ENCODE measurements at regions not wholly inside any gene's neighbourhood (a gene's known extent, or its start where the extent isn't known, plus 50 kb on each side); places are given as distances from the start of the nearest gene placed in this dataset.

DNA sequence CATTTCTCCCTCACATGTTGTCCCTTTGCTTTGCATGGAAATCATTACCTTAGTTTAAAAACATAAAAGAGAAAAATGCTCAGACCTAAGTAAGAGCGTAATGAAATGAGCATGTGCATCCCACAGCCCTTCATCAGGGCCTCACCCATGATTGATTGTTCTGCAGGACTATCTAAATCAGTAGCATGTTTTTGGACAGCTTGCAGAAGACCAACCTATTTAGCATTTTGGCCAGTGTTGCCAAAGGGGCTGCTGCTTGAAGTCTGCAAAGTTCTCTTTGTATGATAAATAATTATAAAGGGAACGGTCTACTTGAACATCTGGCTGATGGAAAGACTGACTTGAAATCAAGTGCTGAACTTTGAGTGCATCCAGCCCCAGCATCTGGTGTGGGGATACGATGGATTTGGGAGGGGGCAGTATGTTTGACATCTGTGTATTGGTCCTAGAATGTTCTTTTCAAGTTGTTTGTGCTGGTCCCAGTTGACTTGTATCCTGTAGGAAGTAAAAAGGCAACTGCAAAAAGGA lies 76.1 kb upstream of the LIMCH1 start:
- DNase-seq = no peak

DNA sequence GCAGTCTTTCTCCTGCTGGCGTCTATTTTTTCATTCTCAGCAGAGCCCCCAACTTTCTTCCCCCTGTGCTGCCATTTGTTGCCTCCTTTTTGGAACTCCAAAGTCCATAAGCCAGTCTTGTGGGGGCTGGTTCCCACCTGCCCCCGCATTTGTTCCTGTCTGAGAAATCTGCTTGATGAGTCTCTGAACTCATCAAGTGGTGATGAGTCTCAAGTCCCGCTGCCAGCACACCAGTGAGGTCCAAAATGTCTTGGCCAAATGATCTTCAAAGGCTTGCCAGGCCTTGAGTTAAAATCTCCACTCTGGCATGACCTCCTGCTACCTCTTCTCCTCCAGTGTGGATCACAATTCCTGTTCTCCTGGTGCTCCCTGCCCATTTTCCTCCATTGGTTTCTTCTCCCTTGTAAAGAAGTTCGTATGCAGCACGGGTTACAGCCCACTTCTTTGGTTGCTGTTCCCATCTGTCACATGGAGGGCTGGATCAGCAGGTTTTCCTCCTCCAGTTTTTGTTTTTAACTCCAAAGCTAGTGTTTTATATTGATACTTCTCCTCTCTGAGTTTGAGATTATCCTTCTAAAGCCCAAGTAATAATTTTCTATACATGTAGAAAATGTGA lies 72.7 kb upstream of the LIMCH1 start:
- no peak for DNase-seq

DNA sequence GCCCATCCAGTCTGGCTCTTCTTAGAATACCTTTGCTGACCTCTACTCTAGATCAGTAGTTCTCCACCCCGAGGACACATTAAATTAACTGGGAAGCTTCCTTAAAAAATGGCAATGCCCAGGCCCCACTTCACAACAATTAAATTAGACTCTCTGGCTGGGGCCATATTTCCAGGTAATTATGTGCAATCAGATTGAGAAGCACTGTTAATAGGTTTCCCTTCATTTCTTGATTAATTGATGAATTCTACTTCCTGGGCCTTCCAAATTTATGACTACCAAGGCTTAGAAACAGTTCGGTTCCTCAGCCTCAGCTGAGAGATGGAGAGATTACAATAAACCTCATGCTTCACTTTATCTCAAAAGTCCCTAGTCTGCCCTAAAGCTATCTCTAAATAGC lies 71.7 kb upstream of the LIMCH1 start:
- DNase-seq = no peak

DNA sequence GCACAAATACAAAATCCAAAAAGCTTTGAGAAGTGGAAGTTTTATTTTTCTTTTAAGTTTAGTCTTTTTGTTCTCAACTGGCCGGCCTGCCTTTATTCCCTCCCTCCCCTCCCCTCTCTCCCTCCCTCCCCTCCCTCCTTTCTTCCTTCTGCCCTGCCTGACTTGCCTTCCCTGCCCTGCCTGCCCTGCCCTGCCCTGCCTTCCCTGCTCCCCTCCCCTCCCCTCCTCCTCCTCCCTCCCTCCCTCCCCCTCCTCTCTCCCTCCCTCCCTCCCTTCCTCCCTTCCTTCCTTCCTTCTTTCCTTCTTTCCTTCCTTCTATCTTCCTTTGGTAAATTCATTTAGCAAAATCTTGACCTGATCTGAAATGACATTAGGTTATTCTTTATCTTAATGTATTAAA lies 69.8 kb upstream of the LIMCH1 start:
- no peak for DNase-seq

DNA sequence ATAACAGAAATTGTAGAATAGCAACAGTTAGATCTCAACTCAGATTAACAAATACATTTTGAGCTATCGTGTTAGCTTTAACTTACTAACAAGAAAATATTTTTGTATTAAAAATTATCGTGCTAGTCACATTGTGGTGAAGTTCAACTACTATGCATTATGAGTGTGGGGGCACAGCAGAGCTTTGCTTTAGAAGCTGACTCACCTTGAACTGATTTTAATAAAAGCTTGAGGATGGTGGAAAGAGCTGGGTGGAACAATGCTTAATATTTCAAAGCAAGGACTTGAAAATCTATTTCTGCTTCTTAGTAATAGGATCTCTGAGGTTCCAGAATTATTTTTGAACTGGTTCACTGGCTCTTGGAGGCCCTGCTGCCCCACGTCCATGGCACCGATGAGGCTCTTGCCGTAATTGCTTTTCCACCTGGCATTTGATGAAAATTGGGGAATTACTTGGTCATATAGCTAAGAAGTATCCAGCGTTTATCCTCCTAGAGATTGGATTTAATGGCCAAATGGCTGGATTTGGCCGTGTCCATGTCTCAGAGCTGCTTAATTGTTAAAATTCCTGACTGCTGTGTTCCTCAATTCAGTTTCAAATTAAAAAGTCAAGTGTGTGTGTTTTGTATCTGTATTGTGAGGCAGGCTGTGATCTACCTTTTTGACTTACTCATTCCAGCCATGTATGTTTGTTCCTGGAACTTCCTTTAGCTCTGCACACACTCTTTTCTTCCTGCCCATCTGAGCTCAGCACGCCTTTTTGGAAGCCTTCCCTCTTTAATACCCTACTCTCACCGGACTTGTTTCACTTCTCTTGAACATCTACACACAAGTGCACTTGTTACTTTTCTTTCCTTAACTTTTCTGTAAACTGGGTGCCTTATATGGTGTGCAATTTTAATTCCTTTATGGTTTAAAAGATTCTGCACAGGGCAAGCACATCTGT lies 66.6 kb upstream of the LIMCH1 start:
- no peak for DNase-seq

DNA sequence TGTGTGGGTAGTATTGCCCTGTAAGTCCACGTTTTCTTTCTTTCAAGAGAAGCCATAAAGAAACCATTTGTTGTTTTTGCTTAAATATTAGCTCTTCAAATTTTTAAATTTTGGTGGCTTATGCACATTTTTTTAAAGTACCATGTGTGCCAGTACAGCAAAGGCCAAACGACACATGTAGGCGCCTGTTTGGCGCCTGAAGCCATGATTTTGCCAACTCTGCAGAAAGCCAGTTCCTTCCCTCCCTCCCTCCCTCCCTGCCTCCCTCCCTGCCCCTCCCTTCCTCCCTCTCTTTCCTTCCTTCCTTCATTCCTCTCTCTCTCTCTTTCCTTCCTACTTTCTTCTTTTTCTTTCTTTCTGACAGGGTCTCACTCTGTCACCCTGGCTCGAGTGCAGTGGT lies 65.9 kb upstream of the LIMCH1 start:
- DNase-seq = no peak

DNA sequence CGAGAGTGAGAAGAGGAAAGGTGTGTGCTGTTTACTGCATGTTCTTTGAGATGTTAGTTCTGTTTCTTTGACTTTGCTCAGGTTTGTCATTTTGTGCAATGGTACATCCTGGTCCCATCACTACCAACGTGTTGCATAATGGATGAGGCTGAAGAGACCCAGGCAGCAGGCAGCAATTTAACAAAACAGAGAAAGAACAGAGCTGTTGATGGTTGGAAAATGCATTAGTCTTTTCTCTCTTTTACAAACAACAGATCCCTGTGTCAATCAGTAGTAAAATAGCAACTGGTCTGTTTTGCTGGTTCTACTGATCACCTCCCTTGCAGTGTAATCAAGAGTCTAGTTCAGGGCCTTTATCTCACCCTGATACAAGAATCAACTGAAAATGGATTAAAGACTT lies 64.8 kb upstream of the LIMCH1 start:
- no peak for DNase-seq

DNA sequence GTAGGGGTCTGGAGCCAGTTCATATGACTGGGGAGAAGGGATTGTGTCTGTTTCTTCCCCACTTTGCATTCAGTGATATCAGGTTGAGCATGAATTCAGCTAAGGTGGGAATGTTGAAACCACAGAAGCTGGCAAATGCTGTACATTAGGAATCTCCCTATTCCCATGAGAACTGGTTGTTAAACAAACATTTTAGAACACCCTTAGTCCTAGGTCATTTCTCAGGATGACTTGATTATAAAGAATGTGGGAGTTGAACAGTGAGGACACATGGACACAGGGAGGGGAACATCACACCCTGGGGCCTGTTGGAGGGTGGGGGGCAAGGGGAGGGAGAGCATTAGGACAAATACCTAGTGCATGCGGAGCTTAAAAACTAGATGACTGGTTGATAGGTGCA lies 62.6 kb upstream of the LIMCH1 start:
- no peak for DNase-seq

DNA sequence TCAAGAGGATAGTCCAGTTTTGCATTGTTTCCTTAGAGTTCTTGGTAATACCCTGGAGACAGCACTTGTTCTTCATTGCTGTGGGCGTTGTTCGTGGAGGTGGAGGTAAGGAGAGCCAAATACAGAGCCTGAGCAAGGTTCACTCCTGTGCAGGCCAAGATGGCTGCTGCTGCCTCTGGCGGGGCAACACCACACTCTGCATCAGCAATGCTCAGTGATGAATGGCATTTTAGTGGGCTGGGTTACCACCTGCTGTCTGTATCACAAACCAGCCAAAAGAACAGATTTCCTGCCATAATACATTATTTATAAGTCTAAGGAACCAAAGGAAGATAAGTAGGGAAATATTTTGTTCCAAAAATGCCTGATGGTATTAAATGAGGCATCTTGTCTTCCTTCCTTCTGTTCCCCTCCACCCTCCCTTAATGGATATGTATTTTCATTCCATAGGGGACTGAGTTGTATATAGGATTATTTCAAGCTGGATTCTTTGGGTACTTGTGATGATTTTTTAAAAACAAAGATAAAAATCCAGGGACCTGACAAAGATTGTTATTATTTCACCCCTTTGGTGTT lies 61.6 kb upstream of the LIMCH1 start:
- no peak for DNase-seq

DNA sequence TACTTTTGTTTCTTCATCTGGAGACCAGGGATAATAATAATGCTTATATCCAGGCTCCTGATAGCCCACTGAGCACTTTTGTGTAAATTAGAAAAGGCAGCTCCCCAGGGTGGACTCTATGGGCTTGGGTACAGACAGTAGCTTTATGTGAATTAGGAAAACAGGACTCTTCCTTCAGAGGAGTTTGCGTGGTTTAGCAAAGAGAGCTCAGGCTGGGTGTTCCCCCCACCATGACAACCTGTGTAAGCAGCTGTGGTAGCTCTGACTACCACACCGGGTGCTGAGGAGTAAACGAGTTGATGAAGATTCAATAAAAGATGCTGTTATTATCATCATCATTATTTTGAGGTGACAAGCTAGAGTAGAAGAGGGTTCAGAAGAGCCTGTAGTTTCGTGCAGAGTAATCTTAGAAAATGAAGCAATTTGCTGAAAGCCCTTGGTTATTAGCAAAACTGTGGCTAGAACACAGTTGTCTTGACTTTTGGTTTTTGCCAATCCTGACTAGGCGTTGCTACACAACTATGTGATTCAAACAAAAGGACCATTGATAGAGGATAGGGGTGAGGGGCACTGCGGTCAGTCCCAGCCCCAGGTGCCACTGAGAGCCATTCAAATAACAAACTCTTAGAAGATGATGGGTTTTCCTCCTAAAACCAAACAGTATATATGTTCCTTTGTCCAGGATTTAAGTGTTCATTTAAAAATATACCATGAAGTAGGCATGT lies 60.6 kb upstream of the LIMCH1 start:
- no peak for DNase-seq

DNA sequence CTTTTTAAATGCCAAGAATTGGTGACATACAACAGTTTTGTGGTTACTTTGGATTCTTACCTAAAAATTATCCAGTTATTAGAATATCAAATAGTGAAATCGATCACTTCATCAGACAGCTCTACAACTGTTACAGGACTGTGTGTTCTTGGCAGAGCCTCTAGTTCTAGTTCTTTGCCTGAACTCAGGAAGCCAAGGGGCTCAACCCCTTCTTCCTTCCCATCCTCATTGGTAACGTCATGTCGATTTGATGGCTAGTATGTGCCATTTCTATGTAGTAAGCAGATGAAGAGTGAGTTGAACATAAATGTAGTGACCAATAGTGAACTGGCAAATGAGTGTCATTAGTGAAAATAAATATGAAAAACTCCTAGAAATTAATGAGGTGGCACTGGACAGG lies 59.4 kb upstream of the LIMCH1 start:
- DNase-seq = no peak

DNA sequence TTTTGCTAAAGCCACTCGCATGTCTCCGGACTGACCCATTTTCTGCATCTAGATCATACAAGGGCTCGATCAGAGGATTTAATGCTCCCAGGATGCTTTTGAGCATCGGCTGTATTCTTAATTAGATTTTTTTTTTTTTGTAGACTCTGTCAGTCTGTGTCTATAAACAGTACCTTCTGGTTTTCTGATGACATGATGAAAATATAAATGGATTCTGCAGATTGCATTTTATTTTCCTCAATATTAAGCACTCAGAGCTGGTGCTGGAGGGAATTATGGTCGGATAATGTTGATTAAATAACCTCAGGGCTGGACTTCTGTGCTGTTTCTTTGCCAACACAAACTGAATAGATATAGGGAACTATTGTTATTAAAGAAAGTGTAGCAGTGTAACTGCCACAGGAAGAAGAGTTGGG lies 57.1 kb upstream of the LIMCH1 start:
- DNase-seq = no peak

DNA sequence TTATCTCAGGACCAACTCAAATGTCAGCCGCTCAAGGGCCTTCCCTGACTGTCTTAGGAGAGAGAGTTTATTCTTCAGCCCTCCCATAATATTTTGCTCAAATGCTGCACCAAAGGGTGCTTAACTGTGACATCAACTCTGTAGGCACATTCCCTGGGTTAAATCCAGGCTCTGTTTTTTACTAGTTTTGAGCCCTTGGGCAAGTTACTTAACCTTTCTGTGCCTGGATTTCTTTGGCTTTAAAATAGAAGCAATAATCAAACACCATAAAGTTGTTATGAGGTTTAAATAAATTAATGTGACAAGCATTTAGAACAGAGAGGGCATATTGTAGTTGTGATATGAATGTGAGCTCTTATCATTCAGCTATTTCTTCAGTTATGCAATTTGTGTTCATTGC lies 54.2 kb upstream of the LIMCH1 start:
- DNase-seq = no peak

DNA sequence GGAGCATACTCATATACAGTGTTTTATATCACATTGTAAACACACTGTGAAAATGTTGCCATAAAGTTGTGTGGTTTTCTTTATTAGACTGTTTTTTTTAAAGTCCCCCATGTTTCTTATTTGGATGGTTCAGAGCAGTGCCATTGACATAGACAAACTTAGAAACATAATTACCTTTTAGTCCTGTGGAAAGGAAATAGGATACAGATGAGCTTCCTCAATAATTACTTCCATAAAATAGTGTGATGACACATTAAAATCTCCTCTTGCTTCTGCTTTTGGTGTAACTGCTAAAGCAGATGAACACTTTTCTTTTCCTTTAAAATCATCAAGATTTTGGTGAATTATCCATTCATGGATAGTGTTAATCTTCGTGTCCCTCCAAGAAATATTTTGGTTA lies 52.9 kb upstream of the LIMCH1 start:
- no peak for DNase-seq

DNA sequence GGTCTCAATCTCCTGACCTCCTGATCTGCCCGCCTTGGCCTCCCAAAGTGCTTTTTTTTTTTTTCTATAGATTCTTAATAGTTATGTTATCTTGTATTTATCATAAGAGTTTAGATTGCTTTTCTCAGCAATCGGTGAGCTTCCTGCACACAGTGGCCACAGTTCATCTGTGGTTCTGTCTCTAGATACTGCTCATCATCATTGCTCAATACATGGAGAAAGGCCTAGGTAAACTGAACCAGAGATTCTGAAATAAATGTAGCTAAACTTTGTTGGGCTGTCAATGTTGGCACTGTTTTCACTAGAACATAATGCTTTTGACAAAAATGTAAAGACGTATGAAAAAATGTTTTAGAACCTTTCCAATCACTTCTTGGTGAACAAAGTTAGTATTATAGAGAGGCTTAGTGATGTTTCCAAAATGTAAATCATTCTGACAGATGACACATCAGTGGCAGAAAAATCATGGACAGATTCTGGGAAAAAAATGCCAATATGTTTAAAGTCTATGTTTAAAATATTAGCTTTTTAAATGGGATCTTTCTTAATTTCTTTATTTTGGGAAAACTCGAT lies 50.0 kb upstream of the LIMCH1 start:
- no peak for DNase-seq
